RWPE1 (cell line): ENCODE measurements at regions not wholly inside any gene's neighbourhood (a gene's known extent, or its start where the extent isn't known, plus 50 kb on each side); places are given as distances from the start of the nearest gene placed in this dataset.

ENCODE experiments used
- CTCF ChIA-PET: fragments of 350-600 bp; sonication (Branson Sonifier 250); formaldehyde crosslinking; extraction: SDS; loops from one replicate; lab custom pipeline; 2021; lab: Yijun Ruan, JAX
- POLR2A ChIA-PET: fragments of 400-600 bp; formaldehyde crosslinking; extraction: SDS; loops from one replicate; lab custom pipeline; 2020; ENCODE audit warnings: antibody characterized with exemption; ENCODE audit not compliant: low non-redundant PET; lab: Yijun Ruan, JAX
- DNase-seq: peaks from one replicate; pipeline ENCODE4 v3.0.0; 2012; ENCODE audit warnings: low spot score
- H3K27ac ChIP-seq: fragments of 450-650 bp; 2 replicates; pipeline ENCODE4 v1.5.1; 2017
- TF ChIP-seq, protein P1 (sequence below): fragments of 450-650 bp; conservative IDR thresholded peaks from 2 replicates; pipeline ENCODE4 v1.5.1; 2017; ENCODE audit warnings: low read depth, mild to moderate bottlenecking

DNA sequence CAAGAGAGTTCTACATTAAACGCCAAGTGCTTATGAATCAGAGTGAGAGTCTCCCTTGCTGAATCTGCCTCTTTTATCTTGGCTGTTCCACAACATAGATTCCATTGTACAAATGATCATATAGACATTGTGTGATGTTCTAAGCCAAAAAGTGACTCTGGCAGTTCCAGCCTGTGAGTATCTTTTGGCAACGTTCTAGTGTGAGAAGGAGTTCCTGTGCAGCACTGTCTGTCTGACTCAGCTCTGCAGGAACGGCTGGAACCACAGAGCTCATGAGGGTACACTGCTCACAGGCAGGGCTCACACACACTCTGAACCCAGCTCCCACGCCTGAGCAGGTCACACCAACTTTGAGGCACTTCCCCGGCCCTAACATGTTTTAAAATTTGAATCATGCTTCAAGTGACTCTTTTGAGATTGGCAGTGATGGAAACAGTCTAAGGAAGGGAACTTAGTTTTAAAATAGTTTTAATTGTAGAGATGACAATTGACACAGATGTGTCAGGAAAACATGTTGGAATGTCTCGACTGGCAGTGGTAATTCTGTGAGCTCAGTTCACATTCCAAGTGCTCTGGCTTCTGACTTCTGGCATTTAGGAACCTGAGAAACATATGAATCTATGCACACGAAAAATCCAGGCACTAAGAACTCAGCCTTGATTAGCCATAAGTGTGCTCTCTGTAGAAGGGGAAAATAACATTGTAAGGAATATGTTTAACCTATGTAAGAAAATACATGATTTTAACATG, 272.0 kb downstream of the UQCRFS1 start:
- TF ChIP-seq, protein P1, sequence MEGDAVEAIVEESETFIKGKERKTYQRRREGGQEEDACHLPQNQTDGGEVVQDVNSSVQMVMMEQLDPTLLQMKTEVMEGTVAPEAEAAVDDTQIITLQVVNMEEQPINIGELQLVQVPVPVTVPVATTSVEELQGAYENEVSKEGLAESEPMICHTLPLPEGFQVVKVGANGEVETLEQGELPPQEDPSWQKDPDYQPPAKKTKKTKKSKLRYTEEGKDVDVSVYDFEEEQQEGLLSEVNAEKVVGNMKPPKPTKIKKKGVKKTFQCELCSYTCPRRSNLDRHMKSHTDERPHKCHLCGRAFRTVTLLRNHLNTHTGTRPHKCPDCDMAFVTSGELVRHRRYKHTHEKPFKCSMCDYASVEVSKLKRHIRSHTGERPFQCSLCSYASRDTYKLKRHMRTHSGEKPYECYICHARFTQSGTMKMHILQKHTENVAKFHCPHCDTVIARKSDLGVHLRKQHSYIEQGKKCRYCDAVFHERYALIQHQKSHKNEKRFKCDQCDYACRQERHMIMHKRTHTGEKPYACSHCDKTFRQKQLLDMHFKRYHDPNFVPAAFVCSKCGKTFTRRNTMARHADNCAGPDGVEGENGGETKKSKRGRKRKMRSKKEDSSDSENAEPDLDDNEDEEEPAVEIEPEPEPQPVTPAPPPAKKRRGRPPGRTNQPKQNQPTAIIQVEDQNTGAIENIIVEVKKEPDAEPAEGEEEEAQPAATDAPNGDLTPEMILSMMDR, result no peak
- DNase-seq, result no peak
- ChIA-PET CTCF (no interaction called here), POLR2A (no interaction called here)
- no peak overlapping the region for H3K27ac ChIP-seq

DNA sequence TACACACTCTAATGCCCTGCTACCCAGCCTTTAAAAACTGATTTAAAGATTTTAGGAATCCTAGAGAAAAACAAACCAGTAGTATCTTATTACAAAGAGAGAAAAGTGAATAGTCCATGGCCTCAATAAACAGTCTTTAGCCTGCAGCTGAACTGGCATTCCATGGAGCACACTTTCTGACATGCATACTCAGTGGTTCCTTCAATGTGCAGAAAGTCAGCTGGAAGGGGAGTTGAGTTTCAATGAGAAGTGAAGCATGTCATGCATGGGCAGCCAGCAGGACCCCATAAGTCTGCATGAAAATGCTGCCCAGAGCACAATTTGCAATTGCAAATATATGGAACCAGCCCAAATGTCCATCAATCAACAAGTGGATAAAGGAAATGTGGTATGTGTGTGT, 273.7 kb downstream of the UQCRFS1 start:
- no peak for DNase-seq
- TF ChIP-seq, protein P1, result no peak
- ChIA-PET CTCF (no interaction called here), POLR2A (no interaction called here)
- no peak overlapping the region for H3K27ac ChIP-seq

DNA sequence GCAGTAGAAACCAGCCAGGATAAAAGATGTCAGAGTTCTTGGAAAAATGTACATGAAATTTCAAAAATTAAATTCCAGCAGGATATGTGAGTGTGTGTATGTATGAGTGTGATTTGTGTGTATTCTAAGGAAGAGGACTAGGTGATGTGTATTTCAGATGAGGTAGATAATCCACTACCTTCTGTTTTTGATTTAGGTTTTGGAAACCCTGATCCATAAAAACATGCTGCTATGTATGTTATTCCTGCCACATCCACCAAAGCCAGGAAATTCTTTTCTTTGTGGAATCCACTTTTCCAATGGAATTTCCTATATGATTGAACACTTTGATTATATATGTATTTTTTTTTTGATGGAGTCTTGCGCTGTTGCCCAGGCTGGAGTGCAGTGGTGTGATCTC, 276.9 kb downstream of the UQCRFS1 start:
- no peak for DNase-seq
- CTCF ChIA-PET, result no interaction called here
- H3K27ac ChIP-seq, result no peak overlapping the region
- POLR2A ChIA-PET, result no interaction called here
- TF ChIP-seq, protein P1, result no peak

DNA sequence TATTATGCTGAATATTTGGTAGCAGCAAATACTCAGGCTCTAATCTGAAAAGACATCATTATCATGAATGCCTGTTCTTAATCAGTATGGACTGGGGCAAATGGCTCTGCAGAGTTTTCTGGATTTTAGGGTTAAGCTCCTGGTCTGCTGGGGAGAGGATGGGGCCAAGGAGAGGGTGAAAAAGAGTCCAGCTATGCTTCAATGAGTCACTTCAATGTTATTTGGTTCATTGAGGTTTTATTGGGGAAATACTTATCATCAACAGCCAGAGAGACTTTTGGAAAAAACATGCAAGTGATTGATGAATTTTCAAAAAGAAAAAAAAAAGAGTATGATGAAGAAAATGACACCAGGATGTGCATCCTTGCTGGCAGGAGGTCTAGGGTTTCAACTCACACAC, 278.3 kb downstream of the UQCRFS1 start:
- DNase-seq, result no peak
- H3K27ac ChIP-seq, result no peak overlapping the region
- ChIA-PET POLR2A (no interaction called here), CTCF (interaction anchor here (0.7 kb wide), 1 partner anchor 32 kb away, joined by 5 read pairs; no protein-coding TSS in a partner anchor)
- TF ChIP-seq, protein P1, result no peak

DNA sequence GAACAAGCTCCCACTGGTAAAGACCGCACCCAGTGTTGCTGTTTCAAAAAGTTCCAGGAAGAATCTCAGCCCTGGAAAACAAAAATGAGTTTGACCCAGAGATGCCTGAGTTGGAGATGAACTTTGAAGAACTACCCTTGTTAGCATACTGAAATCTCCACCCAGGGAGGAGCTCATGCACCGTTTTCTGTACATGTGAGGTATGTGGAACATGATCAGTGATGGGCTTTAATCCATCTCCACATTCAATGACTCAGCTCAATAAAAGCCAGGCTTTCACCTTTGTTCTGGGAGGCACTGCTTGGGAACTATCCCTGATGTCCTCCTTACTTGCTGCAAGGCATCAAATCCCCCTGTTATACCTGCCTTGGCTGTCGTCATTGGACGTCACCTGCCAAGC, 279.9 kb downstream of the UQCRFS1 start:
- no peak for DNase-seq
- TF ChIP-seq, protein P1, result no peak
- no peak overlapping the region for H3K27ac ChIP-seq
- CTCF ChIA-PET, result no interaction called here
- POLR2A ChIA-PET, result no interaction called here

DNA sequence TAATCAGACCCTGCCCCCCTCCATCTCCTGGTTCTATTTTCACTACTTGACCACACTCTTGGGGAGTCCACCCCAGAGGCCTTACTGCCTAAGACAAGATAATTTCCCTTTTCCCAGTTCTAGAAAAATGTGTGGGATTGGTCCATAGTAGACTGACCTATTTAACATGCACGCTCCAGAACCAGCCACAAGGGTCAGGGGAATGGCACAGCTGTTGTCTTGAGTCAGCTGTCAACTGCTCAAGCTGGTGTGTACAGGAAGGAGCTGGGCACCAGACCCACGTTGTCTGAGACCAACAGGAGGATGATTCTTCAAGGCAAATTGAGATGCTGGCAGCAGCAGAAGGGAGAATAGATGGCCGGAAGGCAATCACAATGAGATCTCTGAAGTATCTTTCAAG, 280.5 kb downstream of the UQCRFS1 start:
- POLR2A ChIA-PET, result no interaction called here
- CTCF ChIA-PET, result no interaction called here
- TF ChIP-seq, protein P1, result no peak
- no peak overlapping the region for H3K27ac ChIP-seq
- DNase-seq, result no peak
